T-cell (primary cell): ENCODE measurements at regions not wholly inside any gene's neighbourhood (a gene's known extent, or its start where the extent isn't known, plus 50 kb on each side); places are given as distances from the start of the nearest gene placed in this dataset.

Experiments used
- ATAC-seq, 4 experiments: fragments of 200-7000 bp in 3 of 4; fragments of 150-1000 bp in 1 of 4; cut with Tn5 transposase; replicated peaks in 1 of 4; 1 replicate in 3 of 4; 2 replicates in 1 of 4; pipeline ENCODE4 v1.10.0; 2021; ENCODE audit warnings: moderate library complexity in 3 of 4, mild to moderate bottlenecking in 2 of 4, moderate number of reproducible peaks in 1 of 4
- CTCF ChIA-PET, 2 donors: fragments of 300-600 bp; sonication (Branson Sonifier 250); formaldehyde crosslinking; loops; one replicate each; lab custom pipeline; 2022; ENCODE audit warnings: antibody characterized with exemption in 2 of 2; lab: Charles Lee
- POLR2A ChIA-PET, 2 donors: fragments of 300-600 bp; sonication (Branson Sonifier 250); formaldehyde crosslinking; loops; one replicate each; lab custom pipeline; 2022; ENCODE audit warnings: antibody characterized with exemption in 2 of 2; lab: Charles Lee
- DNase-seq, 35 experiments: peaks; one replicate each; pipeline versions ENCODE4 v3.0.0 to v3.0.0-alpha.2; 2013 to 2023
- H3K27ac ChIP-seq: one replicate; pipeline ENCODE4 v1.5.1; 2013; ENCODE audit warnings: low read length
- H3K27me3 ChIP-seq, 2 experiments: replicated peaks in 1 of 2; 1 replicate in 1 of 2; 2 replicates in 1 of 2; pipeline versions ENCODE4 v1.6.1 to v1.7.0; 2013; ENCODE audit warnings: low read length in 1 of 2, mixed read lengths in 1 of 2; ENCODE audit not compliant: control insufficient read depth in 2 of 2, insufficient read depth in 2 of 2; ENCODE audit errors: extremely low read depth in 1 of 2
- H3K36me3 ChIP-seq, 2 donors: 1 replicate in 1 of 2; 2 replicates in 1 of 2; pipeline versions ENCODE4 v1.6.1 to v1.7.0; 2013; ENCODE audit warnings: low read length in 1 of 2; ENCODE audit not compliant: control insufficient read depth in 2 of 2, insufficient read depth in 1 of 2; ENCODE audit errors: extremely low read depth in 1 of 2
- H3K4me1 ChIP-seq, 2 experiments: 1 replicate in 1 of 2; 2 replicates in 1 of 2; pipeline versions ENCODE4 v1.6.1 to v1.7.0; 2013; ENCODE audit warnings: low read length in 2 of 2, mixed read lengths in 1 of 2; ENCODE audit not compliant: insufficient read depth in 2 of 2, control insufficient read depth in 1 of 2; ENCODE audit errors: extremely low read depth in 1 of 2
- H3K4me3 ChIP-seq, 2 donors: 1 replicate in 1 of 2; 2 replicates in 1 of 2; pipeline versions ENCODE4 v1.5.1 to v1.7.0; 2013; ENCODE audit warnings: mild to moderate bottlenecking in 2 of 2, low read length in 1 of 2, moderate library complexity in 1 of 2; ENCODE audit not compliant: control insufficient read depth in 1 of 2; ENCODE audit errors: extremely low read depth in 1 of 2
- H3K9me3 ChIP-seq: 2 replicates; pipeline ENCODE4 v1.7.0; 2013
- H3K27ac Mint-ChIP-seq, 2 donors: one replicate each; pipeline ENCODE4 v1.8.0; 2020 to 2021; ENCODE audit warnings: mild to moderate bottlenecking in 2 of 2, mixed read lengths in 2 of 2
- H3K27me3 Mint-ChIP-seq, 2 donors: one replicate each; pipeline ENCODE4 v1.8.0; 2021 to 2022; ENCODE audit warnings: mixed read lengths in 2 of 2
- H3K36me3 Mint-ChIP-seq: one replicate; pipeline ENCODE4 v1.8.0; 2021; ENCODE audit warnings: mixed read lengths
- H3K4me1 Mint-ChIP-seq, 3 donors: one replicate each; pipeline ENCODE4 v1.8.0; 2020 to 2022; ENCODE audit warnings: mixed read lengths in 3 of 3, mild to moderate bottlenecking in 1 of 3
- H3K4me3 Mint-ChIP-seq, 3 donors: one replicate each; pipeline ENCODE4 v1.8.0; 2020 to 2022; ENCODE audit warnings: mild to moderate bottlenecking in 3 of 3, mixed read lengths in 3 of 3, moderate library complexity in 3 of 3
- H3K9me3 Mint-ChIP-seq, 3 donors: one replicate each; pipeline ENCODE4 v1.8.0; 2020 to 2022; ENCODE audit warnings: mixed read lengths in 3 of 3
- WGBS: methylation state at CpG from one replicate; pipeline ENCODE4 v1.1.5; 2013; ENCODE audit warnings: missing lambda C conversion rate; ENCODE audit not compliant: insufficient coverage; 5-methylcytosine and 5-hydroxymethylcytosine counted together

DNA sequence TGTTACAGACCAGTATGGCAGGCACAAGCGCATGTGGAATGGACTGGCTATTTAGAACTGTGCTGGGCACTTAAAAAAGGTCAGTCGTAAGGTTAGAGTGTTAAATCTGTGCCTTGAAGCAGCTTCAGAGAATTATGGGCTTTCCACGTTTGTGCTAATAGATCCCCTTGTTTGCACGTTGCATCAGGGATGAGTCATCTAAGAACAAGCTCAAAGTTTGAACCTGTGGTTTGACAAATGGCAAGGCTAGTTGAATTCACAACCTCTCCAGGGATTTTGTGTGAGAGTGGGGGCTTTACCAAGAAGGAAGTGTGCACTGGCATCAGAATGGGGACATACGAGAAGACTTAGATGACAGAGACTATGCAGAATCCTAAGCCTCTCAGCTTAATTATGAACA is 249.6 kb downstream of the IRX1 start:
- H3K4me3 Mint-ChIP-seq = no peak overlapping the region
- no peak overlapping the region for H3K4me3 ChIP-seq
- 93% methylated on average over 3 of the region's 5 CpGs for WGBS
- DNase-seq (no peak), ATAC-seq (no peak)
- H3K4me1 ChIP-seq = no peaks in the 10 kb centered on the region
- H3K27me3 Mint-ChIP-seq = no peaks in the 10 kb centered on the region
- H3K36me3 Mint-ChIP-seq = no peaks in the 10 kb centered on the region
- H3K9me3 ChIP-seq = no peaks in the 10 kb centered on the region
- CTCF ChIA-PET = no interaction called here
- no peak overlapping the region for H3K27ac ChIP-seq
- no peaks in the 10 kb centered on the region for H3K27me3 ChIP-seq
- H3K27ac Mint-ChIP-seq = no peak overlapping the region
- no peaks in the 10 kb centered on the region for H3K4me1 Mint-ChIP-seq
- POLR2A ChIA-PET = no interaction called here
- H3K9me3 Mint-ChIP-seq = peaks cover 0 to 6% (median 0%) of the 10 kb centered on the region in 3 donors
- no peaks in the 10 kb centered on the region for H3K36me3 ChIP-seq

GRCh38 chr5:3852161-3852916 is 256.7 kb downstream of the IRX1 start:
- Histone ChIP-seq H3K4me1 (no peaks in the 10 kb centered on the region), H3K27ac (no peak overlapping the region), H3K9me3 (no peaks in the 10 kb centered on the region), H3K27me3 (peaks cover 0 to 3% of the 10 kb centered on the region in 2 experiments), H3K36me3 (no peaks in the 10 kb centered on the region), H3K4me3 (no peak overlapping the region)
- ATAC-seq (no peak), DNase-seq (no peak)
- Mint-ChIP-seq H3K36me3 (no peaks in the 10 kb centered on the region), H3K4me1 (no peaks in the 10 kb centered on the region), H3K9me3 (no peaks in the 10 kb centered on the region), H3K4me3 (no peak overlapping the region), H3K27ac (no peak overlapping the region), H3K27me3 (no peaks in the 10 kb centered on the region)
- 76% methylated on average over 5 of the region's 13 CpGs for WGBS
- CTCF ChIA-PET = no interaction called here
- POLR2A ChIA-PET = no interaction called here

DNA sequence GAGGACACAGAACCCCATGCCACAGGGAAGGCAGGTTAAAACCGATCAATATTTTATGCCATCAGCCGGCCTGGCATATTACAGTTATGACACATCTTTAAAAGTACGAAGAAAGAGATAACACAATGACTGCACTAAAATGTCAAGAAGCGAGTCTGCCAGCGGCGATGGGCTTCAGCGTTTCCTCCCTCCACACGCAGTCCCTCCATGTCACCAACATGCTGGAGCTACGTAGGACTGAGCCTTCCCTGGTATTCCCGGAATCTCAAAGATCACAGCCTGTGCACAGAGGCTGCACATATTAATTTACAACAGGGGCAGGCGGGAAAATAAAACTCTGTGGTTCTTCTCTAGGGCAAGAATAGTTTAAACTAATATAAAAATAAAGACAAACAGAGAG is 257.7 kb downstream of the IRX1 start:
- Mint-ChIP-seq H3K36me3 (no peaks in the 10 kb centered on the region), H3K27ac (no peak overlapping the region)
- no peaks in the 10 kb centered on the region for H3K9me3 ChIP-seq

DNA sequence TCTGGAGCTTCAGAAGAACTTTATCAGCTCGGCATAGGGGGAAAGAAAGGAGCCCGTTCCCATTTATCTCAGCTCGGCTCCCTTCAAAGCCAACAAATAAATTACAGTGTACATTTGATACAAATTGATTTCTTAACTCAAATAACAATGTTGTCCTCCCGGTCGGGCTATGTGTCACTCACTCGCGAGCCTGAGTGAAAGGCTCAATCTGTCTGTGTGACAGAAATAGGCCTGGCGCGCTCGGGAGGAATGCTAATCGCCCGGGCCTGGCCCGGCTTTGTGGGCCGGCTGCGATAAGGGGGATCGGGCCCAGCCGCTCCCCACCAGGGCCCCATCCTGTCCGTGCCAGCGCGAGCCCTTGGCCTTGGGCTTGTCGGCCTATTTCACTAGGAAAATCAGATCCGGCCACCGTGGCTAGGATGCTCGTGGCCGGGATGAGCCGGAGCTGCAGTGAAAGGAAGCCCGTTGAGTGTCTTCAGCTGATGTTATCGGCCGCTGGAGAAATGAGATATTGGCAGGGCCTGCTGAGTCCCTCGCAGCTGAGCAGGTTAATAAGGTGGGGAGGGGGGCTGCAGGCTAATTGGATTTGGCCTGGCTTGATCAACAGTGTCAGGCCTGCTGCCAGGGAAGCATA is 258.7 kb downstream of the IRX1 start:
- H3K27me3 ChIP-seq = peaks cover 0 to 3% of the 10 kb centered on the region in 2 experiments
- Mint-ChIP-seq H3K9me3 (peaks cover 0 to 5% (median 2%) of the 10 kb centered on the region in 3 donors), H3K4me1 (no peaks in the 10 kb centered on the region), H3K27me3 (no peaks in the 10 kb centered on the region), H3K4me3 (no peak overlapping the region), H3K27ac (no peak overlapping the region), H3K36me3 (no peaks in the 10 kb centered on the region)
- no peak overlapping the region for H3K27ac ChIP-seq
- H3K9me3 ChIP-seq = no peaks in the 10 kb centered on the region
- DNase-seq = no peak
- ATAC-seq = no peak
- ChIA-PET CTCF (no interaction called here), POLR2A (no interaction called here)
- no peaks in the 10 kb centered on the region for H3K36me3 ChIP-seq
- no peak overlapping the region for H3K4me3 ChIP-seq
- 87% methylated on average over 25 of the region's 30 CpGs for WGBS
- no peaks in the 10 kb centered on the region for H3K4me1 ChIP-seq

More for the DNA sequence above, 257.7 kb downstream of the IRX1 start:
- ChIA-PET POLR2A (no interaction called here), CTCF (no interaction called here)
- 94% methylated on average over 9 of the region's 11 CpGs for WGBS
- H3K27me3 ChIP-seq = peaks cover 0 to 3% of the 10 kb centered on the region in 2 experiments
- H3K4me1 Mint-ChIP-seq = no peaks in the 10 kb centered on the region
- no peaks in the 10 kb centered on the region for H3K36me3 ChIP-seq
- no peaks in the 10 kb centered on the region for H3K4me1 ChIP-seq
- no peak overlapping the region for H3K27ac ChIP-seq
- DNase-seq (no peak), ATAC-seq (no peak)
- peaks cover 0 to 5% (median 0%) of the 10 kb centered on the region in 3 donors for H3K9me3 Mint-ChIP-seq
- H3K4me3 Mint-ChIP-seq = no peak overlapping the region
- H3K27me3 Mint-ChIP-seq = no peaks in the 10 kb centered on the region
- H3K4me3 ChIP-seq = no peak overlapping the region

DNA sequence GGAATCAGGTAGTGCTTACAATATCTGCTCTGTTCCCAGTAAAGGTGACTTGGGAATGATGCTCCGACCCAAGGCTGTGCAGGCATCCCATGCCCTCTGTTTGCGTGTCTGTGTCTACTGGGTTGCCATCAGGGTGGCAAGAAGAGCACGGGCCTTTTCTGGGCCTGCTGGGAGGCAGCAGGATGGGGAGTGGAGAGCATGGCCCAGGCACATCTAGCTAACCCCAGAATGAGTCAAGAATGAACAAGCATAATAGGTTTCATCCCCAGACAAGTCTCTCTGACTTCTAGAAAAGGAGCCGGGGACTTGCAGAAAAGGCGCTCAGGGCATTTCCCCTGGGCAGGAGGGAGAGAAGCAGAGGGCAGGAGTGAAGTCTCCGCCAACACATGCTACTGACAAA is 260.4 kb downstream of the IRX1 start:
- H3K36me3 Mint-ChIP-seq = no peaks in the 10 kb centered on the region
- DNase-seq (no peak), ATAC-seq (no peak)
- Histone ChIP-seq H3K36me3 (no peaks in the 10 kb centered on the region), H3K27me3 (peaks cover 0 to 3% of the 10 kb centered on the region in 2 experiments), H3K4me1 (no peaks in the 10 kb centered on the region), H3K27ac (no peak overlapping the region), H3K4me3 (no peak overlapping the region), H3K9me3 (no peaks in the 10 kb centered on the region)
- POLR2A ChIA-PET = no interaction called here
- no peak overlapping the region for H3K4me3 Mint-ChIP-seq
- CTCF ChIA-PET = no interaction called here
- H3K27ac Mint-ChIP-seq = no peak overlapping the region
- 79% methylated on average over 2 of the region's 6 CpGs for WGBS
- peaks cover 0 to 6% (median 5%) of the 10 kb centered on the region in 3 donors for H3K9me3 Mint-ChIP-seq
- no peaks in the 10 kb centered on the region for H3K4me1 Mint-ChIP-seq
- H3K27me3 Mint-ChIP-seq = no peaks in the 10 kb centered on the region

DNA sequence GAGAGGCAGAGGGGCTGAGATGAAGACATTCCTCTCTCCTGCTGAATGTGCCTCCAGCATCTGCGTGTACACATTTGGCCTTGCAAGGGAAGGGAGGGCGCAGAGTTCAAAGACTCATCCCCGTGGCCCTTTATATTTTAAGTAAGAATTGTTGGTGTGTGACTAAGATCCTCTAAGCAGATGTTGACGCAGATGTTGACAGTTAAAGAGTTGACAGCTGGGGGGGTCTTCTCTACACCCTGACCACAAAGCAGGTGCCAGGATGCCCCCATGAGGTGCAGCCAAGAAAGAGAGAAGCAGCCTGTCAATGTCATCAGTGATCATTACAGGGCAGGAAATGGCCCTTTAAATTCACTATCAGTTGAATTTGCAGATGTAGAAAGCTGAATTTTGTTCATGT is 262.9 kb downstream of the IRX1 start:
- H3K36me3 Mint-ChIP-seq = no peaks in the 10 kb centered on the region
- Histone ChIP-seq H3K27me3 (peaks cover 0 to 3% of the 10 kb centered on the region in 2 experiments), H3K4me1 (no peaks in the 10 kb centered on the region), H3K4me3 (no peak overlapping the region), H3K27ac (no peak overlapping the region), H3K36me3 (no peaks in the 10 kb centered on the region), H3K9me3 (no peaks in the 10 kb centered on the region)
- no peaks in the 10 kb centered on the region for H3K4me1 Mint-ChIP-seq
- no peak for ATAC-seq
- H3K27me3 Mint-ChIP-seq = no peaks in the 10 kb centered on the region
- ChIA-PET POLR2A (no interaction called here), CTCF (no interaction called here)
- H3K9me3 Mint-ChIP-seq = peaks cover 0 to 6% (median 5%) of the 10 kb centered on the region in 3 donors
- no peak for DNase-seq
- H3K4me3 Mint-ChIP-seq = no peak overlapping the region
- WGBS = 0% methylated on average over 1 of the region's 4 CpGs
- no peak overlapping the region for H3K27ac Mint-ChIP-seq
